H1 (cell line): ENCODE measurements at regions not wholly inside any gene's neighbourhood (a gene's known extent, or its start where the extent isn't known, plus 50 kb on each side); places are given as distances from the start of the nearest gene placed in this dataset.

Experiments used
- CTCF ChIA-PET: fragments of 300-600 bp; sonication (Branson Sonifier 250); formaldehyde crosslinking; loops from one replicate; lab custom pipeline; 2021; ENCODE audit not compliant: partially characterized antibody; lab: Charles Lee
- POLR2A ChIA-PET: fragments of 300-600 bp; sonication (Branson Sonifier 250); formaldehyde crosslinking; loops from one replicate; lab custom pipeline; 2021; ENCODE audit warnings: inconsistent platforms; ENCODE audit not compliant: partially characterized antibody; lab: Charles Lee
- DNase-seq, 2 experiments: peaks; one replicate each; pipeline versions ENCODE4 v3.0.0 to v3.0.0-alpha.2; 2010 to 2022; ENCODE audit warnings: low spot score in 2 of 2, low read depth in 1 of 2, mixed read lengths in 1 of 2
- FAIRE-seq: peaks from 2 replicates; lab custom pipeline; 2011; peaks lifted over from hg19 to GRCh38; lab: Jason Lieb, UNC
- H2AFZ ChIP-seq: 2 replicates; pipeline ENCODE4 v1.8.1; 2012; ENCODE audit warnings: low read length, inconsistent platforms
- H2AK5ac ChIP-seq: 2 replicates; pipeline ENCODE4 v1.6.1; 2013; ENCODE audit warnings: low read depth, low read length
- H2BK120ac ChIP-seq: replicated peaks from 2 replicates; pipeline ENCODE3; 2013; ENCODE audit warnings: low read depth, low read length, inconsistent platforms
- H2BK12ac ChIP-seq: 2 replicates; pipeline ENCODE4 v1.6.1; 2013; ENCODE audit warnings: low read depth, low read length
- H2BK15ac ChIP-seq: 2 replicates; pipeline ENCODE4 v1.6.1; 2013; ENCODE audit warnings: low read length
- H2BK20ac ChIP-seq: 2 replicates; pipeline ENCODE4 v1.6.1; 2013; ENCODE audit warnings: low read length
- H2BK5ac ChIP-seq: 2 replicates; pipeline ENCODE4 v1.6.1; 2013; ENCODE audit warnings: low read depth, low read length
- H3K14ac ChIP-seq: 2 replicates; pipeline ENCODE4 v1.6.1; 2013; ENCODE audit warnings: inconsistent platforms; ENCODE audit not compliant: insufficient read length
- H3K18ac ChIP-seq: 2 replicates; pipeline ENCODE4 v1.6.1; 2013; ENCODE audit warnings: low read length; ENCODE audit errors: extremely low read depth
- H3K23ac ChIP-seq: 2 replicates; pipeline ENCODE4 v1.6.1; 2013; ENCODE audit warnings: inconsistent platforms; ENCODE audit not compliant: insufficient read length
- H3K23me2 ChIP-seq: 2 replicates; pipeline ENCODE4 v1.6.1; 2013; ENCODE audit warnings: low read depth, low read length
- H3K27ac ChIP-seq: 2 replicates; pipeline ENCODE4 v1.6.1; 2011; ENCODE audit warnings: low read depth, low read length, inconsistent platforms
- H3K27me3 ChIP-seq, 4 experiments: replicated peaks in 1 of 4; 1 replicate in 1 of 4; 2 replicates in 3 of 4; pipeline versions ENCODE4 v1.6.1 to v1.8.1; 2011 to 2013; ENCODE audit warnings: low read length in 3 of 4, mild to moderate bottlenecking in 3 of 4, inconsistent platforms in 2 of 4, mixed read lengths in 2 of 4, moderate library complexity in 1 of 4; ENCODE audit not compliant: control insufficient read depth in 3 of 4, insufficient read depth in 3 of 4; ENCODE audit errors: extremely low read depth in 1 of 4
- H3K36me3 ChIP-seq, 4 experiments: 2 replicates each; pipeline versions ENCODE4 v1.6.1 to v1.8.1; 2011 to 2013; ENCODE audit warnings: mild to moderate bottlenecking in 4 of 4, low read length in 3 of 4, moderate library complexity in 2 of 4, control low read depth in 1 of 4, inconsistent platforms in 1 of 4; ENCODE audit not compliant: insufficient read depth in 4 of 4, control insufficient read depth in 2 of 4
- H3K4ac ChIP-seq: replicated peaks from 2 replicates; pipeline ENCODE3; 2013; ENCODE audit warnings: low read length, low read depth, mixed read lengths, inconsistent platforms; ENCODE audit not compliant: insufficient read length
- H3K4me1 ChIP-seq, 4 experiments: replicated peaks in 1 of 4; 1 replicate in 1 of 4; 2 replicates in 3 of 4; pipeline versions ENCODE4 v1.6.1 to v1.8.1; 2011 to 2013; ENCODE audit warnings: low read length in 3 of 4, inconsistent platforms in 2 of 4, mixed read lengths in 1 of 4; ENCODE audit not compliant: insufficient read depth in 4 of 4, control insufficient read depth in 3 of 4
- H3K4me2 ChIP-seq, 2 experiments: 2 replicates each; pipeline versions ENCODE4 v1.6.1 to v1.8.1; 2011 to 2013; ENCODE audit warnings: low read depth in 2 of 2, low read length in 2 of 2, control low read depth in 1 of 2, inconsistent platforms in 1 of 2, mild to moderate bottlenecking in 1 of 2; ENCODE audit not compliant: insufficient read depth in 1 of 2
- H3K4me3 ChIP-seq, 4 experiments: fragments of 200-600, 300-600 bp in 1 of 4; sonication (generic), shearing (Covaris generic), sonication (Bioruptor Twin) in 1 of 4; 2 replicates each; pipeline versions ENCODE4 v1.5.1 to v1.8.1; 2011 to 2016; ENCODE audit warnings: low read length in 4 of 4, low read depth in 3 of 4, control low read depth in 2 of 4, inconsistent platforms in 2 of 4, mild to moderate bottlenecking in 2 of 4, mixed read lengths in 1 of 4, moderate library complexity in 1 of 4; ENCODE audit not compliant: insufficient read depth in 2 of 4; ENCODE audit errors: extremely low read depth in 1 of 4
- H3K56ac ChIP-seq: replicated peaks from 2 replicates; pipeline ENCODE3; 2013; ENCODE audit warnings: low read depth, mild to moderate bottlenecking, mixed read lengths, low read length, inconsistent platforms; ENCODE audit not compliant: insufficient read length
- H3K79me1 ChIP-seq: 2 replicates; pipeline ENCODE4 v1.6.1; 2013; ENCODE audit warnings: low read depth, low read length, control low read depth
- H3K79me2 ChIP-seq, 2 experiments: 2 replicates each; pipeline versions ENCODE4 v1.6.1 to v1.8.1; 2012 to 2013; ENCODE audit warnings: low read length in 2 of 2, mild to moderate bottlenecking in 2 of 2, inconsistent platforms in 1 of 2; ENCODE audit not compliant: insufficient read depth in 2 of 2, control insufficient read depth in 1 of 2
- H3K9ac ChIP-seq, 4 experiments: replicated peaks in 1 of 4; 1 replicate in 1 of 4; 2 replicates in 3 of 4; pipeline versions ENCODE4 v1.6.1 to v1.8.1; 2011 to 2013; ENCODE audit warnings: low read depth in 3 of 4, low read length in 3 of 4, control low read depth in 2 of 4, mild to moderate bottlenecking in 2 of 4, moderate library complexity in 2 of 4, inconsistent platforms in 1 of 4; ENCODE audit errors: extremely low read depth in 1 of 4
- H3K9me3 ChIP-seq, 2 experiments: 2 replicates each; pipeline versions ENCODE4 v1.6.1 to v1.8.1; 2012 to 2013; ENCODE audit warnings: mild to moderate bottlenecking in 2 of 2, moderate library complexity in 2 of 2, control low read depth in 1 of 2, inconsistent platforms in 1 of 2, low read depth in 1 of 2, low read length in 1 of 2, mixed read lengths in 1 of 2; ENCODE audit not compliant: insufficient read depth in 2 of 2
- H4K20me1 ChIP-seq, 2 experiments: replicated peaks in 1 of 2; 2 replicates each; pipeline versions ENCODE3 to v1.8.1; 2011 to 2013; ENCODE audit warnings: inconsistent platforms in 2 of 2, low read length in 2 of 2, mild to moderate bottlenecking in 1 of 2; ENCODE audit not compliant: insufficient read depth in 2 of 2, control insufficient read depth in 1 of 2
- H4K5ac ChIP-seq: 2 replicates; pipeline ENCODE4 v1.6.1; 2013; ENCODE audit warnings: low read length, low read depth, mixed read lengths, inconsistent platforms; ENCODE audit not compliant: insufficient read length
- H4K8ac ChIP-seq: 2 replicates; pipeline ENCODE4 v1.8.0; 2013; ENCODE audit warnings: mild to moderate bottlenecking, moderate library complexity, low read length, inconsistent platforms; ENCODE audit not compliant: insufficient read depth; ENCODE audit errors: extremely low read depth
- H4K91ac ChIP-seq: replicated peaks from 2 replicates; pipeline ENCODE3; 2013; ENCODE audit warnings: low read length, mixed read lengths, inconsistent platforms; ENCODE audit not compliant: insufficient read length
- BRCA1 ChIP-seq: IDR thresholded peaks from 2 replicates; pipeline ENCODE4 v1.6.1; 2012; ENCODE audit warnings: low read depth, low read length, improper control_type of control experiment
- EP300 ChIP-seq, 2 experiments: IDR thresholded peaks; 1 replicate in 1 of 2; 2 replicates in 1 of 2; pipeline ENCODE4 v1.6.1; 2011 to 2012; ENCODE audit warnings: low read depth in 2 of 2, low read length in 2 of 2, mild to moderate bottlenecking in 2 of 2, borderline replicate concordance in 1 of 2, inconsistent platforms in 1 of 2, moderate library complexity in 1 of 2
- HDAC6 ChIP-seq: IDR thresholded peaks from one replicate; pipeline ENCODE4 v1.7.1; 2012; ENCODE audit warnings: low read depth, mild to moderate bottlenecking, inconsistent platforms, low read length, moderate library complexity
- JUN ChIP-seq: IDR thresholded peaks from 2 replicates; pipeline ENCODE4 v1.6.1; 2011; ENCODE audit warnings: low read depth, mild to moderate bottlenecking, improper control_type of control experiment, low read length
- RXRA ChIP-seq: IDR thresholded peaks from 2 replicates; pipeline ENCODE4 v1.6.1; 2011; ENCODE audit warnings: low read depth, mild to moderate bottlenecking, low read length, moderate library complexity; ENCODE audit not compliant: insufficient read depth
- SRF ChIP-seq: IDR thresholded peaks from 2 replicates; pipeline ENCODE4 v1.6.1; 2011; ENCODE audit warnings: mild to moderate bottlenecking, low read depth, low read length, moderate library complexity
- TBP ChIP-seq: IDR thresholded peaks from 2 replicates; pipeline ENCODE4 v1.6.1; 2011; ENCODE audit warnings: low read depth, low read length, improper control_type of control experiment
- USF2 ChIP-seq: IDR thresholded peaks from 2 replicates; pipeline ENCODE4 v1.6.1; 2011; ENCODE audit warnings: low read length, improper control_type of control experiment
- WGBS, 2 experiments: shearing (Covaris generic) in 1 of 2; methylation state at CpG; one replicate each; pipeline versions ENCODE4 v1.1.6 to v1.1.7; 2013 to 2015; ENCODE audit warnings: low lambda C conversion rate in 2 of 2, mixed read lengths in 2 of 2, inconsistent platforms in 1 of 2, low coverage in 1 of 2, missing lambda C conversion rate in 1 of 2; ENCODE audit not compliant: insufficient replicate concordance in 2 of 2, insufficient coverage in 1 of 2, insufficient read length in 1 of 2; ENCODE audit errors: extremely low coverage in 1 of 2, missing lambda C conversion rate in 1 of 2; 5-methylcytosine and 5-hydroxymethylcytosine counted together
- TF ChIP-seq, protein P1 (sequence below): IDR thresholded peaks from 2 replicates; pipeline ENCODE4 v1.6.1; 2011; ENCODE audit warnings: low read depth, mild to moderate bottlenecking, low read length; ENCODE audit not compliant: insufficient read depth

GRCh38 chr14:43934102-43934501, 573.0 kb downstream of the FSCB start:
- 91% methylated on average over 1 of the region's 1 CpG; no CpG with 5 or more reads in 1 of the 2 experiments for WGBS, 2 experiments
- no peak for TF ChIP-seq JUN
- no peak for TF ChIP-seq BRCA1
- TF ChIP-seq SRF: no peak
- TF ChIP-seq USF2: no peak
- no peak for TF ChIP-seq TBP
- TF ChIP-seq EP300 (IDR thresholded peaks at IDR 0.05; ENCODE audit: borderline replicate concordance in 1 of 2, low read depth in 2 of 2, low read length in 2 of 2): no peak
- no peak for TF ChIP-seq HDAC6
- TF ChIP-seq, protein P1, sequence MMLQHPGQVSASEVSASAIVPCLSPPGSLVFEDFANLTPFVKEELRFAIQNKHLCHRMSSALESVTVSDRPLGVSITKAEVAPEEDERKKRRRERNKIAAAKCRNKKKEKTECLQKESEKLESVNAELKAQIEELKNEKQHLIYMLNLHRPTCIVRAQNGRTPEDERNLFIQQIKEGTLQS: no peak
- no peak for TF ChIP-seq RXRA

More at GRCh38 chr14:43934102-43934501, 573.0 kb downstream of the FSCB start:
- H3K4me1 ChIP-seq: no peaks in the 10 kb centered on the region; a peak in 1 of 7 replicates
- no peak overlapping the region for H2BK5ac ChIP-seq
- no peak overlapping the region for H2AFZ ChIP-seq
- H3K79me1 ChIP-seq: no peaks in the 10 kb centered on the region
- H3K4ac ChIP-seq: no peak overlapping the region
- H3K27me3 ChIP-seq: no peaks in the 10 kb centered on the region
- FAIRE-seq (no peak), DNase-seq (no peak)
- H4K20me1 ChIP-seq: no peaks in the 10 kb centered on the region
- H2AK5ac ChIP-seq: no peak overlapping the region
- no peak overlapping the region for H2BK12ac ChIP-seq
- H4K8ac ChIP-seq: no peak overlapping the region
- H2BK20ac ChIP-seq: no peak overlapping the region
- no peak overlapping the region for H3K14ac ChIP-seq
- CTCF ChIA-PET: no interaction called here
- POLR2A ChIA-PET: no interaction called here
- H4K5ac ChIP-seq: no peak overlapping the region
- H3K56ac ChIP-seq: no peak overlapping the region
- H3K79me2 ChIP-seq: no peaks in the 10 kb centered on the region
- no peak overlapping the region for H3K23ac ChIP-seq
- H3K18ac ChIP-seq: no peak overlapping the region
- no peak overlapping the region for H2BK15ac ChIP-seq
- no peaks in the 10 kb centered on the region for H3K23me2 ChIP-seq
- H3K9ac ChIP-seq: no peak overlapping the region
- H3K9me3 ChIP-seq: peaks cover 0 to 3% of the 10 kb centered on the region in 2 experiments; a peak in 1 of 4 replicates
- no peaks in the 10 kb centered on the region for H3K36me3 ChIP-seq
- H3K4me2 ChIP-seq: no peak overlapping the region
- H2BK120ac ChIP-seq: no peak overlapping the region
- no peak overlapping the region for H4K91ac ChIP-seq
- H3K4me3 ChIP-seq: no peak overlapping the region
- no peak overlapping the region for H3K27ac ChIP-seq
